ENCODE measurements at regions not wholly inside any gene's neighbourhood (a gene's known extent, or its start where the extent isn't known, plus 50 kb on each side); places are given as distances from the start of the nearest gene placed in this dataset.

- TF ChIP-seq, protein P1, sequence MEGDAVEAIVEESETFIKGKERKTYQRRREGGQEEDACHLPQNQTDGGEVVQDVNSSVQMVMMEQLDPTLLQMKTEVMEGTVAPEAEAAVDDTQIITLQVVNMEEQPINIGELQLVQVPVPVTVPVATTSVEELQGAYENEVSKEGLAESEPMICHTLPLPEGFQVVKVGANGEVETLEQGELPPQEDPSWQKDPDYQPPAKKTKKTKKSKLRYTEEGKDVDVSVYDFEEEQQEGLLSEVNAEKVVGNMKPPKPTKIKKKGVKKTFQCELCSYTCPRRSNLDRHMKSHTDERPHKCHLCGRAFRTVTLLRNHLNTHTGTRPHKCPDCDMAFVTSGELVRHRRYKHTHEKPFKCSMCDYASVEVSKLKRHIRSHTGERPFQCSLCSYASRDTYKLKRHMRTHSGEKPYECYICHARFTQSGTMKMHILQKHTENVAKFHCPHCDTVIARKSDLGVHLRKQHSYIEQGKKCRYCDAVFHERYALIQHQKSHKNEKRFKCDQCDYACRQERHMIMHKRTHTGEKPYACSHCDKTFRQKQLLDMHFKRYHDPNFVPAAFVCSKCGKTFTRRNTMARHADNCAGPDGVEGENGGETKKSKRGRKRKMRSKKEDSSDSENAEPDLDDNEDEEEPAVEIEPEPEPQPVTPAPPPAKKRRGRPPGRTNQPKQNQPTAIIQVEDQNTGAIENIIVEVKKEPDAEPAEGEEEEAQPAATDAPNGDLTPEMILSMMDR (conservative IDR thresholded peaks at IDR 0.05; ENCODE audit: low read depth, low read length) = no peak
- TF ChIP-seq EZH2 (IDR thresholded peaks at IDR 0.05; ENCODE audit: borderline replicate concordance, low read depth, low read length, poor library complexity, severe bottlenecking) = no peak
Observed at GRCh38 chr2:133718688-133719201, 150.5 kb upstream of the NCKAP5 start.

All from A673 (cell line).